Stimulated activated CD8-positive, alpha-beta memory T cell treated with anti-CD3 and anti-CD28 coated beads, Interleukin-12 subunit alpha, Interleukin-12 subunit beta, amount 100 ng/mL, for 1 hour (primary cell): ENCODE measurements at regions not wholly inside any gene's neighbourhood (a gene's known extent, or its start where the extent isn't known, plus 50 kb on each side); places are given as distances from the start of the nearest gene placed in this dataset.

Experiments used
- DNase-seq: peaks from one replicate; pipeline ENCODE4 v3.0.0-alpha.2; 2020; ENCODE audit warnings: low read depth

DNA sequence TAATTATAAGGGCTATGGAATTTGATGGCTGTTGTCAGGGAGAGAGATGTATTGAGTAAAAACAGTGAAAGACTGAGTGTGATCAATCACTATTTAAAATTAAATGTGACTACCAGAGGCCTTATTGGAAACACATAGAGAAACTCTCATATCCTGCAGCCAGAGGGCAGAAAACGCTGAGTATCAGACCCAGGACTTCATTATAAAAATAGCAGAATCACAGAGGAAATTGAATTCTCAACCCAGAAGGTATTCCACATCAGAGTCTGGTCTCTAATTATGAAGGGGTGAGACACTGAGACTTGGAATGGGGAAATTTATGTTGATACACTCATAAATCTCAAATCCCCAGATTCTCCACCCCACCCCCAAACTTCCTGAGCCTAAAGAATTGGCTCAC, 69.5 kb upstream of the IL6 start:
- DNase-seq = no peak

DNA sequence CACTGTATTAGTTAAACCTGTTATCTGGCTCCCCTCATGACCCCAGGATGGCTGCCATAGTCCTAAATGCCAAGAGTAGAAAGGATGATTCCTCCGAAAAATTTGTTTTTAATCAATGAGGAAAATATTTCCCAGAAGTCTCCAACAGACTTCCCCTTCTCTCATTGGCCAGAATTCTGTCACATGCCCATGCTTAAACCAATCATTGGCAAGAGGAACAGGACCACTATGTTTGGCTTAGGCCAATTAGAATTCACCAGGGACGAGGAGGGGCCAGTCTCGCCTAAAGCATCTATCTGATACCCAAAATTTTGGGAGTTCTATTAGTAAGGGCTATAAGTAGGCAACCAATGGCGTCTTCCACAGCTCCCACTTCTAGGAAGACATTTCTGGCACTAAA, 71.2 kb upstream of the IL6 start:
- no peak for DNase-seq

DNA sequence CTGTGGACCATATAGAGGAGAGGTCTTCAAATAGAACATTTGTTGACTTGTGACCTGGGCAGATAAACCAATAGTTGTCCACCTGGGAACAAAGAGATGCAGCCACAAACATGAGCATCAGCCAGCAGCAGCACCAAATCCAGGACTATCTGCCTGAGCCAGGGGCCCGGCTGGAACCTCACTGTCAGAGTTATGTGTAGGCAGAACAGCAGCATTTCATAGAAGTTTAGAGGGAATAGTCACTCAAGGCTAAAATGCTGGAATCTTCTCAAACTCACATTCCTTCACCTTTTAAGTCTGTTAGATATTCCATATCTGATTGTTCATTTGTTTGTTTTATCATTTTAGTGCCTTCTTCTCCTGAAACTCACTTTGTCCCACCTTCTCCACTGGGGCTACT, 72.2 kb upstream of the IL6 start:
- no peak for DNase-seq

DNA sequence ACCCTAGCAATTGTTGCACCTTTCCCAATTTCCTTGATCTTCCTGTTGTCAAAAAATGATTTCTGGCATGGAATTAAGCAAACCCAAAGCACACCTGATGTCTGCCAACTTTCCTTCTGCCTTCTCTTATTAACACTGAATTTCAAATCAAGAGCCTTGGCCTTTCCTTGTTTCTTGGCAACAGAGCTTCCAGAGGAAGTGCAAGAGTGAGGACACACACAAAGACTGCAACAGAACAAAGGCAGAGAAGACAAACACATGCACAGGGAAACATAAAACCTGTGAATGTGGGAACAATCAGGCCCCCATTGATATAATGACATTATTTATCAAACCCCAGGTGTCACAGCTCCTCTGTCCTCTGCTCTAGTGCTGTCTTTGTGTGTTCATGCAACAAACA, 73.0 kb upstream of the IL6 start:
- DNase-seq = no peak

DNA sequence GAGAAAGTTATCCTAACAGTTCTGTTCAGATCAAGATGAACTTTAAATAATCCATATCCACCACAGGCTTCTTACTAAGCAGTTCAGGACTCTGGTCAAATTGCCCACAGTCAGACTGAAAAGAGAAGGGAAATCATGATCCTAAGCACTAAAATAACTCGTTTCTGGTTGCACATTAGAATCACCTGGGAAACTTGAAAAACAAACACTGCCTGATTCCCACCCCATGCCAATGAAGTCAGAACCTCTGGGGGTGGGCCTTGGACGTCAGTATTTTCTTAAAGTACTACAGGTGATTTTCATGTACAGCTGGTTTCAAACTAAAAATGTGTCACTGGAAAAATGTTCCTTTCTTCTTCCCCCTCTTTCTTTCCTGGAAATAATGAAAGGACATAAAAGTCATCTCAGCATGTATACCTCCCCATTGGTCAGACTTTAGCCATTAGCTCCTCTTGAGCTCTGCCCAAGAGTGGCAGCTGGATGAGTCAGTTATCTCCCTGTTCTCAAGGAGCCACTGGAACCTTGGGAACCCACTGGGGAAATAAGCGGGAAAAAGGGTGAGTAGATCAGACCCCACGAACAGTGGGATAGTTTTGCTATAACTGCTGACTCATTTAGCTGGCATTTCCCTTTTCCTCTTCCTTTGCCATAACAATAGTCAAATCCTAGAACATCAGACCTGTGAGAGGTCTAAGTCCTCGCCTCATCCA, 75.3 kb upstream of the IL6 start:
- no peak for DNase-seq

DNA sequence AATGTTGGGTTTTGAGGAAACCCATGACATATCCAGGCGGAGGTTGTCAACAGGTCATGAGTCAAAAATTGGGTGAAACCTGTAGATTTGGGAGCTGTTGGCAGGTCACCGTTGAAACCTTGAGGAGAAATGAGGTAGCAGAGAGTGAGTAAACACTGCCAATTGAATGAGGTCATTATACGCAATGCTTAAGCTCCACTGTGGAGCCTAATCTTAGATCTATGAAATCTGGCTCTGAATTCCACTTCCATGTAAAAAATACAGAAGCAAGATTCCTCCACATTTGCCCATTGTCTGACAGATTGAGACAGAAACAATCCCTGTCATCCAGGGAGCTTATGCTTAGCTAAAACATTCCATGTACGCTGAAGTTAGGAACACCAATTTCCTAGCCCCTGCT, 76.0 kb upstream of the IL6 start:
- no peak for DNase-seq

DNA sequence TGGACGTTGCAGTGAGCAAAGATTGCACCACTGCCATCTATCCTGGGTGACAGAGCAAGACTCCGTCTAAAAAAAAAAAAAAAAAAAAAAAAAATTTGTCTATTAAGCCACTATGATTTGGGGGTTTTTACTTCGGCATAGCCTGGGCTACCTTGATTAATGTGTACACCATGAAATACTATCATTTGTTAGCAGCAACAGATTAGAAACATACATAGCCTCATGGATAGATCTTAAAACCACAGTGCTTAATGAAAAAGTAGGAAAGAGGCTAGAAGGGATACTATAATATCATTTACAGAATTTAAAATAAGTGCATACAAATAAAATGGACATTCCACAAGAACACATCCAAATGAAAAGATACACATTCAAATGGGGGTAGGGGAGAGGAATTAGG, 77.3 kb upstream of the IL6 start:
- DNase-seq = no peak

DNA sequence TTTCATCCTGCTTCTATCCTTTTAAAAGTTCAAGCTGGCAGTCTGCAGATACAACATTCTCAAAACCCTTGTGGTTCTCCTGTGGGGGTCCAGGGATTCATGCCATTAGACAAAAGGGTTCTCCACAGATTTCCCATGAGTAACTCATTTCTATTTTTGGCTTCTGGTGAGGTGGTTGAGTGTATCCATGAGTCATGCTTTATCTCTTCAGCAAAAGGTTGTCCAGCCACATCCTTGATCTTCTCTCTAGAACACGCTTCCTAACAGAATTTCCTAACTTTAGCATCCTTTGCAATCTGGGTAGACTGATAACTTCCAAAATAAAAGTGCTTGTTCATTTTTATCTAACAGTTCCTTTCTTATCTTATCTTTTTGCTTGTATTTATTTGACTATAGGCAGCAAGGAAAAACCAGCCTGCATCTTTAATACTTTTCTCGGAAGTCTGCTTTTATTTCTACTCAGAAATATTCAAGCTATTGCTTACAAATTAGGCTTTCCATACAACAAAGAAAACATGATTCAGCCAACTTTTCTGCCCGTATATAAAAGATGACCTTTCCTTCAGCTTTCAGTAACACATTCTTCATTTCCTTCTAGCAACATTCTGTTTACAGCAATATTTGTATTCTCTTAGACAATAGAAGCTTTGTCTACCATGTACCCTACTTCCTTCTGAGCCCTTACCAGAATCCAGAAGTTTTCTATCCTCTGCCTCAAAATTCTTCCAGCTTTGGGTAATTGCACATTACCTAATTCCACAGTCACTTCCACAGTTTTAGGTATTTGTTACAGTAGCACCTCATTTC, 79.3 kb upstream of the IL6 start:
- no peak for DNase-seq

DNA sequence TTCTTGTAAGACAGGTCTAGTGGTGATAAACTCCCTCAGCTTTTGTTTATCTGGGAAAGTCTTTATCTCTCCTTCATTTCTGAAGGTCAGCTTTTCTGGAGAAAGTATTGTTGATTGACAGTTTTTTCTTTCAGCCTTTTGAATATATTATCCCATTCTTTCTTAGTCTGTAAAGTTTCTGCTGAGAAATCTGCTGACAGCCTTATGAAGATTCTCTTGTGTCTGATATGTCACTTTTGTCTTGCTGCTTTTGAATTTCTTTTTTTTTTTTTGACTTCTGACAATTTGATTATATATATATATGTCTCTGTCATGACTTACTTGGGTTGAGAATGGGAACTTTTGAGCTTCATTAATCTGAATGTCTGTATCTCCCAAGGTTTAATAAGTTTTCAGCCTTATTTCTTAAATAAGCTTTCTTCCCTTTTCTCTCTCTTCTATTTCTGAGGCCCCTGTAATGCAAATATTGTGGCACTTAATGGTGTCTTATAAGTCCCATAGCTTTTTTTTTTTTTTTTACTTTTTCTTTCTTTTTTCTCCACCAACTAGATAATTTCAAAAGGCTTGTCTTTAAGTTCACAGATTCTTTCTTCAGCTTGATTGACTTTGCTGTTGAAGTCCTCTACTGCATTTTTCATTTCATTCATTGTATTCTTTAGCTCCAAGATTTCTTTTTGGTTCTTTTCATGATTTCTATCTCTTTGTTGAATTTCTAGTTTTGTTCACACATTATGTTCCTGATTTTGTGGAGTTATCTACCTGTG, 81.4 kb upstream of the IL6 start:
- DNase-seq = no peak

DNA sequence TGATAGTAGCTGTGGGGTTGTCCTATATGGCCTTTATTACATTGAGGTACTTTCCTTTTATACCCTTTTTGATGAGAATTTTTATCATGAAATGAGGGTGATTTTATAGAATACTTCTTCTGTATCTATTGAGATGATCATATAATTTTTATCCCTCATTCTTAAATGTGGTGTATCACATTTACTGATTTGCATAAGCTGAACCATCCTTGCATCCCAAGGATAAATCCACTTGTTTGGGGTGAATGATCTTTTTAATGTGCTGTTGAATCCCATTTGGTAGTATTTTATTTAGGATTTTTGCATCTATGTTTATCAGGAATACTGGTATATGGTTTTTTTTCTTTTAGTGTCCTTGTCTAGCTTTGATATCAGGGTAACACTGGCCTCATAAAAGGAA, 84.5 kb upstream of the IL6 start:
- no peak for DNase-seq

DNA sequence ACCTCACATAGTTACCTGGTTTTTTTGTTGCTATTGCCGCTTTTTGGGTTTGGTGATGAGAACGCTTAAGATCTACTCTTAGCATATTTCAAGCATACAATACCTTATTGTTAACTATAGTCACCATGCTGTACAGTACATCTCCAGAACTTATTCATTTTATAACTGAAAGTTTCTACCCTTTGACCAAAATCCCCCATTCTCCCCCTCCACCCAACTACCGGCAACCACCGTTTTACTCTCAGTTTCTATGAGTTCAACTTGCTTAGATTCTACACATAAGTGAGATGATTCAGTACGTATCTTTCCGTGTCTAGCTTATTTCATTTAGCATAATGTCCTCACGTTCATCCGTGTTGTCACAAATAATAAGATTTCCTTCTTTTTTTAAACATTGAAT, 86.7 kb upstream of the IL6 start:
- DNase-seq = no peak

DNA sequence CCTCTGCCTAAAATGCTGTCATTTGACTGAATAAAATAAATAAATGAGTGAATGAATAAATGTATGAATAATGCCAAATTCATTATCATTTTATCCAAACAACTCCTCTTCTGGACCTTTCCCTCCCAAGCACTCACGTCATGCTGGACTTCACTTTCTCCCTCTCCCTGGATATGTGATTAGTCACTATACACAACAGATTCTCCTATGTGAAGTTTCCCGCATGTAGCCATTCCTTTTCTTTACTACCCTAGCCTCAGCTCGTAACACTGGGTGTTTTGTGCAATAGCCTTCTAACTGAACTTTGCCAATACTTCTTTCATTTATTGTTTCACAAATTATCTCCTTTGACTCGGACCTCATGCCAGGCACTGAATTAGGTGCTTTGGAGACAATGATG, 87.6 kb upstream of the IL6 start:
- no peak for DNase-seq

DNA sequence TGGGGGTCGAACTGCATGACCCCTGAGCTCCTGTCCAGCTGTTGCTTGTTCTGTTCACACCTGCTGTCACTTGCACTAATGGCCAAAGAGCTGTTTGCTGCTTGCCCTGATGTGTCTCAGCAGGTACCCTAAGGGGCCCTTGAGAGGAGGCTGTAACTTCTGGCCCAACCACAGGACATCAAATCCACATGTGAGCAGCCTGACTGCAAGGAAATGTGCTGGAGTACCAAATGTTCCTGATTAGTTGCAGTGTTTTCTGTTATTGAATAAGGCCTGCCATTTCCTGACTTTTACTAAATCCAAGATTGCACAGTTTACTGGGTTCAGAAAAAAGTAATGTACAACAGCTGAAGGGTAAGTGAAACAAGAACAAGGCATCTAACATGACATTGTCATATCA, 91.7 kb upstream of the IL6 start:
- no peak for DNase-seq

DNA sequence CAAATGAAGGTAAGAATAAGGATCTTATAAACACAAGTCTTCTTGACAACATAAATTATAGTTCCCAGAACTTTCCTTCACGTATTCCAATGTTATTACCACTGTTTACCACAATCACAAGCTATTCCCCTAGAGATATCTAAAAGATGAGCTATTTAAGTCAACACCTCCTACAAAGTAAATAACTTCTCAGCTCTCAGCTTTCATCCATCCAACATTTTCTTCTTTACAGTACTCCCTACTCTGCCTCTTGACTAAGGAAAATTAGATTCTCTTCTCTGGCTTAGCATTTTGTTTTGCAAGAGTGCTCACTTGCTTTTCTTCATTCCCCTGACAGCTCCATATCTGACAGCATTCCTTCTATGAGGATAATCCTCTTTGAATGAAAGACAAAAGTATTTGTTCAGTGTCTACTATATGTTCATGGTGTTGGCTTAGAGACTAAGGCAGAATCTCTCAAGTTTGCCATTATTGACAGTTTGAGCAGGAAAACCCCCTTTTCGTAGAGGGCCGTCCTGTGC, 93.0 kb upstream of the IL6 start:
- DNase-seq = no peak

DNA sequence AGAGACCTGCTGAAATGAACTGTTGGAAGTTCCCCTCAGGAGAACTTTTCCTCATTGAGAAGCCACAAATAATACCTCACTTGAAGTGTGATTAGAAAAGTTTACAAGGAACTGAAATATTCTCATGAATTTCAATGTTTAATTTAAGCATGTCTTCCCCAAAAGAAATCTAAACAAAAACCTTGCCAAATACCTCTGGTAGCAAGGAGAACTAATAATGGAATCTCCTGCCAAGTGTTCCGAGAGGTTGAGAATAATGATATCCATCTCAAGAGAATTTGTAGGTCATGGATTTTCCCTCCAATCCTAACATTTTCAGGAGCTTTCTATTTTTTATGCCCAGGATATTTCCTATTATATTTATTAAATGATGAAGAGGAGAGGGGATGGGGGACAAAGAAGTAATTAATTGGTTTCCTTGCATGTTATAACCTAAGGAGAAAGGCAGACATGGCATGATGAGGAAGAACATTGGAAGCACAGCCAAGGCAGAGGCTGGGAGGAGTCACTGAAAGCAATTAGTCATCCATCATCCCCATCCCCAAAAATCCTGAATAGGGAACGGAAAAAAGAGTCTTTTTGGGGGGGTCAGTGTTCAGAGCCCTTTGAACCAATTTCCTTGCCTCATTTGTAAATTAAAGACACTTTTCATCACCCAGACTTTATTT, 93.6 kb upstream of the IL6 start:
- no peak for DNase-seq

DNA sequence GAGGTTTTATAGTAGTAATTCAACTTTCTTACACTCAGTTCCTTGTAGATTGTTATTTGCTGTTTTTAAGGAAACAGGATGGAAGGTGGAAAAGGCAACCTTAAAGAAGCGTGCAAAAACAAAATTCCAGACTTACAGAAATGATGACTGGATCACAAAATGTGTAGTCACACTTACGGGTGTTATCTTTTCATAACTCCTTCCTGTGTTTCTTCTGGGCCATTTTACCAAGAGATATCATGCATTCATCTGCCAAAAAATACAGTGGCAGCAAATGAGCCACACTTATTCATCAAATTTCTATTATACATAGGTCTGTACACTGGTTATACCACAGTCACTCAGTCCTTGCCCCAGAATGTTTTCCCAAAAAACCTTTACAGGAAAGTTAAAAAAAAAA, 94.3 kb upstream of the IL6 start:
- DNase-seq = no peak

DNA sequence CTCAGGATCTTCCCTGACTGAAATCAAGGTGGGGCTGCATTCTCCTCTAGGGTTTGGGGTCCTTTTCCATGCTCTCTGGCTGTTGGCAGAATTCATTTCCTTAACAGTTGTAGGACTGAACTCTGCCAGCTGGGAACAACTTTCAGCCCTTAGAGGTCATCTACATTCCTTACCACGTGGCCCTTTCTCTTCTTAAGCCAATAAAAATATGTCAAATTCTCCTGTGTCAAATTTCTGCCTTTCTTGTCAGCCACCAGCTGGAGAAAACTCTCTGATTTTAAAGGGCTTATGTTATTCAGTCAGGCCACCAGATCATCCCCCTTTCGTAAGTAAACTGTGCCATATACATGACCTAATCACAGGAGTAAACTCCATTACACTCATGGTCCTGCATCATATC, 95.3 kb upstream of the IL6 start:
- DNase-seq = no peak

DNA sequence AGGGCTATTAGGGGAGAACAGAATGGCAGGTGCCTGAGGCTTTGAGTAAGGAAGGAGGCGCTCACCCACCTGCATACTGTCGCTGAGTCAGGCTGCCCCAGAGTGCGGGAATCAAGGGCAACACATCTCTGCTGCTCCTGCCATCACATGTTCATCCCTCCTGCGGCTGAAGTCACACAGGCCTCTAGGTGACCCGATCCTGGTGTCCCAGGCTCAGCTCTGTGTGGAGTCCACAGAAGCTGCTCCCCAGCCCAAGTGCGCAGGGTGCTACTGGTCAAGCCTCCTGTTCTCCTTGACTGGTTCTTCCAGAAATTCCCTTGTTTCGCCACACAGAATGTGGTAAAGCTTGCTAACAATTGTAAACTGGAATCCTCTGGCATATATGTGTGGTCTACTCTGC, 96.9 kb upstream of the IL6 start:
- DNase-seq = no peak

DNA sequence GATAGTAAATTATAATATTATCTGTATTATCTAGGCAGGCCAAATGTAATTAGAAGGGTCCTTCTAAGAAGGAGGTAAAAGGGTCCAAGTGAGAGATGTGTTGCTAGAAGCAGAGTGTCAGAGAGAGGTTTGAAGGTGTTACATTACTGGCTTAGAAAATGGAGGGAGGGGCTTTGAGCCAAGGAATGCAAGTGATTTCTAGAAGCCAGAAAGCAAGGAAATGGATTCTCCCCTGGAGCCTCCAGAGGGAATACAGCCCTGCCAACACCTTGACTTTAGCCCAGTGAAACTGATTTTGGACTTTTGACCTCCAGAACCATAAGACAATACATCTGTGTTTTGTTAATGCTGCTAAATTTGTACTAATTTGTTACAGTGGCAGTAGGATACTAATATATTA, 97.9 kb upstream of the IL6 start:
- no peak for DNase-seq

DNA sequence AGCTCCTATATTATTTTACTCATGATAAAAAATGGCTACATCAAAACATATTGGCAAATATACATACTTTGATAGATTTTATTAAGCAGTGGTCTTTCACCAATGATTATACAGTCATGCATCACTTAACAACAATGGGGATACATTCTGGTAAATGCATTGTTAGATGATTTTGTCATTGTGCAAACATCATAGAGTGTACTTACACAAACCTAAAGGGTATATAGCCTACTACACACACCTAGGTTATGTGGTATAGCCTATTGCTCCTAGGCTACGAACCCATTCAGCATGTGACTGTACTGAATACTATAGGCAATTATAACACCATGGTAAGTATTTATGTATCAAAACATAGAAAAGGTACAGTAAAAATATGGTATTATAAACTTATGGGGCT, 98.9 kb upstream of the IL6 start:
- no peak for DNase-seq

DNA sequence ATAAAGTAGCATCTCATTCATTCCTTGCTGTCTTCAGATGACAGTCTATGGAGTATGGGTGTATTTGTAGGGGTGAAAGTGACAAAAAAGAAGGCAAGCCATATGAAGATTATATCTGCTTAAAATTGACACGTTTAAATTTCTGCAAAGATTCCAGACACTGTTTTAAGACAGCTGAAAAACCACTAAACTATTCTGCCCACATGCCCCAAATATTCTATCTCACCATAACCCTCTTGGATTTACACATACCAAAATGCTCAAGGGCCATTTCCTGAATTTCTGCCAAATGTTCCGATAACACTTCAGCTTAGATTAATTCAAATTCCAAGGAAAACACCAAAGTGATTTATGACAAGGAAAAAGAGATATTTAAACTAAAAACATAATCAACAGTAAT, 99.9 kb upstream of the IL6 start:
- DNase-seq = no peak

DNA sequence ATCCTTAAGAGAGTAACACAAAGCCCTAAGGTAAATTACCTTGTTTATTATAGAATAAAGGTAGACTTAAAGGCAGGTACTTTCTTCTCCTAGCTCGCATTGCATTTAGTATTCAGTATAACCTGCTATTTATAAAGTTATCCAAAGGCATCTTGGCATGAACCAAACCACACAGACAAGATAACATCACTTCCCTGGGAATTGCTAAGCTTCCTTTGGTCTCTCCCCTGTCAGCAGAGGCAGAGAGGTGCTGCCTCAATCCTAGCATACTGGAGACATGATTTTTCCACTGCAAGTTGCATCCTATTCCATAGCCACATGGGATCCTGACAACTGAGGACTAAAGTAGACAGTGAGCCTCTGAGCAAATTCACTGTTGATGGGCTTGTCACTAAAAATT, 101.7 kb upstream of the IL6 start:
- DNase-seq = no peak

DNA sequence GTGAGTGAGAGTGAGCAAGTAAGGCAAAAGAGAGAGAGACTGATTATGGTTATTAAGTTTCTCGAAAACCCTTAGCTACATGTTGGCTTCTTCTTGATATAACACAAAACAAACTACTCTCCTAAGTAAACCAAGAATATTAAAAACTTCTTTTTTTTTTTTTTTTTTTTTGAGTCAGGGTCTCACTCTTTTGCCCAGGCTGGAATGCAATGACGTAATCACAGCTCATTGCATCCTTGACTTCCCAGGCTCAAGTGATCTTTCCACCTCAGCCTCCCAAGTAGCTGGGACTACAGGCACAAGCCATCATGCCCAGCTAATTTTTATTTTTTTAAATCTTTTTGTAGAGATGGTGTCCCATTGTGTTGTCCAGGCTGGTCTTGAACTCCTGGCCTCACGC, 102.2 kb upstream of the IL6 start:
- no peak for DNase-seq
